GM19035 (cell line): ENCODE measurements at regions not wholly inside any gene's neighbourhood (a gene's known extent, or its start where the extent isn't known, plus 50 kb on each side); places are given as distances from the start of the nearest gene placed in this dataset.
"Not testable (repeated sequence)": the region's sequence is repeated elsewhere in the genome, so short reads cannot be mapped to it uniquely, and the experiment has no call there.

ENCODE experiments used
- ATAC-seq: cut with Tn5 transposase; IDR thresholded peaks from one replicate; pipeline ENCODE4 v1.9.1; 2021; ENCODE audit not compliant: unreplicated experiment

DNA sequence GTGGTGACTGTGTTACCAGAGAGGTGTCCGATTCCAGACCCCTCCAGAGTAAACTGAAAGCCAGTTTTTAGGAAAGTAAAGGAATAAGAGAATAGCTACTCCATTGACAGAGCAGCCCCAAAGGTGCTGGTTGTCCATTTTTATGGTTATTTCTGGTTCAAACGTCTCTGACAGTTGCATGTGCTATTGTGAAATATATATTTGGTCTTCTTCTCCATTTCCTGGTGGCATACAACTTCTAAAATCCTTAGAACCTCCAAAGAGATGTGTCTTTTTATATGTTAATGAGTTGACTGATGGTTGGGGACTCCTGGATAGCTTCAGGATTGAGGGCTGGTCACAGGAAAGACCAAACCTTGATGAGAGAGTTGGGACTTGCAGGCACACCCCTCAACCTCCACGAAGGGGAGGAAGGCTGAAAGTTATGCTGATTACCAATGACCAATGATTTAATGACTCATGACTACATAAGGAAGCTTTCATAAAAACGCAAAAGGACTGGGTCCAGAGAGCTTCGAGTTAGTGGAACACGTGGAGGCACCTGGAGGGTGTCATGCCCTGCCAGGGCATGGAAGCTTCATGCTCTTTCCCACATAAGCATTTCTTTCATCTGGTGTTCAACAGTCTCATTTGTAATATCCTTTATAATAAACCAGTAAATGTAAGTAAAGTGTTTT lies 100.7 kb downstream of the SLC16A1 start:
- ATAC-seq = no peak

DNA sequence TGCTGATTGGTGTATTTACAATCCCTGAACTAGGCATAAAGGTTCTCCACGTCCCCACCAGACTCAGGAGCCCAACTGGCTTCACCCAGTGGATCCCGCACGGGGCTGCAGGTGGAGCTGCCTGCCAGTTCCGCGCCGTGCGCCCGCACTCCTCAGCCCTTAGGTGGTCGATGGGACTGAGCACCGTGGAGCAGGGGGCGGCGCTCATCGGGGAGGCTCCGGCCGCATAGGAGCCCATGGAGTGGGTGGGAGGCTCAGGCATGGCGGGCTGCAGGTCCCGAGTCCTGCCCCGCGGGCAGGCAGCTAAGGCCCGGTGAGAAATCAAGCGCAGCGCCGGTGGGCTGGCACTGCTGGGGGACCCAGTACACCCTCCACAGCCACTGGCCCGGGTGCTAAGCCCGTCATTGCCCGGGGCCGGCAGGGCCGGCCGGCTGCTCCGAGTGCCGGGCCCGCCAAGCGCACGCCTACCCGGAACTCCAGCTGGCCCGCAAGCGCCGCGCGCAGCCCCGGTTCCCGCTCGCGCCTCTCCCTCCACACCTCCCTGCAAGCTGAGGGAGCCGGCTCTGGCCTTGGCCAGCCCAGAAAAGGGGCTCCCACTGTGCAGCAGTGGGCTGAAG lies 101.5 kb downstream of the SLC16A1 start:
- ATAC-seq = not testable (repeated sequence)

- ATAC-seq = not testable (repeated sequence)
These were observed 102.1 kb downstream of the SLC16A1 start for GRCh38 chr1:112853915-112854314.

DNA sequence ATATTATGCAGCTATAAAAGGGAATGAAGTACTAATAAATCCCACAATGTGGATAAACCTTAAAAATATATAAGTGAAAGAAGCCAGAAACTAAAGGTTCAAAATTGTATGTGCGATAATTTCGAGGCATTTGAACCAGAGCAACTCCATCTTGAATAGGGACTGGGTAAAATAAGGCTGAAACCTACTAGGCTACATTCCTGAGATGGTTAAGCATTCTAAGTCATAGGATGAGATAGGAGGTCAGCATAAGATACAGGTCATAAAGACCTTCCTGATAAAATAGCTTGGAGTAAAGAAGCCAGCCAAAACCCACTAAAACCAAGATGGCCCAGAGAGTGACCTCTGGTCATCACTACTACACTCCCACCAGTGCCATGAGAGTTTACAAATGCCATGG lies 103.1 kb downstream of the SLC16A1 start:
- ATAC-seq = no peak

GRCh38 chr1:112852276-112852675 lies 103.7 kb downstream of the SLC16A1 start:
- ATAC-seq = no peak

- no peak for ATAC-seq
These were observed 105.8 kb downstream of the SLC16A1 start for GRCh38 chr1:112850034-112850757.

- ATAC-seq = no peak
These were observed 106.5 kb downstream of the SLC16A1 start for GRCh38 chr1:112849425-112850033.

GRCh38 chr1:112841825-112842224 lies 114.2 kb downstream of the SLC16A1 start:
- no peak for ATAC-seq

DNA sequence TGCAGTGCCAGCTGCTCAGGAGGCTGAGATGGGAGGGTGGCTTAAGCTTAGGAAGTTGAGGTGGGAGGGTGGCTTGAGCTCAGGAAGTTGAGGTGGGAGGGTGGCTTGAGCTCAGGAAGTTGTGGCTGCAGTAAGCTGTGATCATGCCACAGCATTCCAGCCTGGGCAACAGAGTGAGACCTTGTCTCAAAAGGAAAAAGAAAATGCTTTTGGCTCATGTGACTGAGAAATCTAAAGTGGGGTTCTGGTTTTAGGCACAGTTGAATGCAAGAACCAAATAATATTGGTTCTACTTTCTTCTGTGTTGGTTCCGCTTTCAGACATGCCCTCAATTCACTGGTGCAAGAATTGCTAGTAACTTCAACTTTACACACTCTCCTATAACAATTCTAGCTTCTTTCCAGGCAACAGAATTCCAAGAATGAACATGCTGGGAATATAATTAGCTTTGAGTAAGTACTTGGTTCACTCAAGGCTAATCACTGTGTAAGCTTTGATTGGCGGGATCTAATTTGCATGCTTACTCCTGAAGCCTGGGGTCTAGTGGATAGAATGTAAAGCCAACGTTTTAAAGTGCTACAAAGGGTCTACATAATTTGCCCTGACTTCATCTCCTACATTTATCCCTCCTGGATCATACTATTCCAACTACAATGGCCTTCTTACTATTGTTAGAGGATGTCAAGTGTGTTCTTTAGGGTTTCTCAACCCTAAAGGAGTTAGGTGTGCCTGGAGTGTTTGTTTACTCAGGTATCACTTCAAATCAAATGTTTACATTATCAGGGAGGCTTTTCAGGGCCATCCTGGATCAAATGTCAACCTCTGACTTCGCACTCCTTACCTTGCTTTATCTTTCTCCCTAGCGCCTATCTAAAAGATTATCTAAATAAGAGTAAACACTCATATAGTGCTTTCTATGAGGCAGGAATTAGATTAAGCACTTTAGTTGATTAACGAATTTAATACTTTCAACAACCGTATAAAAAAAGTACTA lies 115.1 kb downstream of the SLC16A1 start:
- no peak for ATAC-seq

- no peak for ATAC-seq
These were observed 119.4 kb downstream of the SLC16A1 start for GRCh38 chr1:112836642-112837041.

GRCh38 chr1:112833806-112834205 lies 118.7 kb upstream of the PPM1J start:
- no peak for ATAC-seq

DNA sequence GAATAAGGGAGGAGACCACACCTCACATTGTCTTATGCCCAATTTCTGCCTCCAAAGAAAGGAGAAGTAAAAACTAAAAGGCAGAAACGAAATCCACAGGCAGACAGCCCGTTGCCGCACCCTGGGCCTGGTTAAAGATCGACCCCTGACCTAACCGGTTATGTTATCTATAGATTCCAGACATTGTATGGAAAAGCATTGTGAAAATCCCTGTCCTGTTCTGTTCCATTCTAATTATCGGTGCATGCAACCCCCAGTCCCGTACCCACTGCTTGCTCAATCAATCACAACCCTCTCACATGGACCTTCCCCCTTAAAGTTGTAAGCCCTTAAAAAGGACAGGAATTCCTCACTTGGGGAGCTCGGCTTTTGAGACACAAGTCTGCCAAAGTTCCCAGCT lies 117.1 kb upstream of the PPM1J start:
- not testable (repeated sequence) for ATAC-seq

GRCh38 chr1:112829691-112830090 lies 114.6 kb upstream of the PPM1J start:
- ATAC-seq = not testable (repeated sequence)

GRCh38 chr1:112828716-112829115 lies 113.6 kb upstream of the PPM1J start:
- no peak for ATAC-seq

DNA sequence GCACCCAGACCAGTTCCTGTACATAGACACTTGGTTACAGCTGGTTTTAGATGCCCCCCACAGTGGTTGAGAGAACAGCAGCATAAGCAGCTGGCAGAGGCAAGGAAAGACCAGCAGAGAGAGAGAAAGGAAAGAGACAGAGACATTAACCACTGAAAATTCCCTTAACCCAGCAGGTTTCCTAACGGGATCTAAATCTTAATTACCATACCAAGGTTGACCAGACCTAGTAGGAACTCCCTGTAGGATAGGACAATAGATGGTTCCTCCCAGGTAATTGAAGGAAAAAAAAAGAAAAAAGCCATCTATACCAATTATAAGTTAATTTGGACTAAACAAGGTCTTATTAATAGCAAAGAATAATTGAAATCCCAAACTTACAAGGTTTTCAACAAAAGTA lies 112.3 kb upstream of the PPM1J start:
- not testable (repeated sequence) for ATAC-seq

- no peak for ATAC-seq
These were observed 111.2 kb upstream of the PPM1J start for GRCh38 chr1:112826217-112826944.

- not testable (repeated sequence) for ATAC-seq
These were observed 110.6 kb upstream of the PPM1J start for GRCh38 chr1:112825563-112826216.

DNA sequence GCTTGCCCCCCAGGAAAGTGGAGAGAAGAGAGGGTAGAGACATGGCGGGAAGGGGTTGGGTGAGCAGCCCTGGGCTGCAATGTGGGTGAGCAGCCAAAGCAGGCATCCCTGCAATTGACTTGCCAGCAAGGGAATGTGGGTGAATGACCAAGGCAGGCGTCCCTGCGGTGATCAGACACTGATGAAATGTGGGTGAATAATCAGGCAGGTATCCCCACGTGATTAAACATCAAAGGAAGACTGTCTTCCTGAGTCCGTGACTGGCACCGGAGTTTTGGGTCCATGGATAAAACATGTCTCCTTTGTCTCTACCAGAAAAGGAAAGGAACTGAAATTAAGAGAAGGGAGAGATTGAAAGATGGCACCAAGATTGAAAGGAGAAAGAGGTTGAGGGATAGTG lies 109.9 kb upstream of the PPM1J start:
- ATAC-seq = not testable (repeated sequence)
